ENCODE measurements at regions not wholly inside any gene's neighbourhood (a gene's known extent, or its start where the extent isn't known, plus 50 kb on each side); places are given as distances from the start of the nearest gene placed in this dataset.

DNA sequence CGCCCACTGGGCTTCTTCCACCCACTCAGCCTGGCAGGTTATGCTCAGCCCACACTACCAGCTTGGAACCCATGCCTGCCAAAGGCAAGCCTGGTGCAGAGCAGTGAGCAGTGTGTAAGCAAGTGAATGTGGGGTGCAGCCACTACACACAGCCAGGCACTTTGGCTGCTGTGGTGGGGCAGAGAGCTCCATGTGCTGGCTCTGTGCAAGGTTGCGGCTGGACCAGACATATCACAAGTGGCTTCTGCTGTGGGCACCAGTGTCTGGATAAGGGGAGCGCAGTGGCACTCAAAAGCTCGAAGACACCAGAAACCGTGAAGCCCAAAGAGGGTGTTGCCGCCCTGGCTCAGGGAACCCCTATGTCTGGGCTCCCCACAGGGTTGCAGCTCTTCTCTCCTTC lies 563.7 kb downstream of the SI start:
- TF ChIP-seq, protein P1, sequence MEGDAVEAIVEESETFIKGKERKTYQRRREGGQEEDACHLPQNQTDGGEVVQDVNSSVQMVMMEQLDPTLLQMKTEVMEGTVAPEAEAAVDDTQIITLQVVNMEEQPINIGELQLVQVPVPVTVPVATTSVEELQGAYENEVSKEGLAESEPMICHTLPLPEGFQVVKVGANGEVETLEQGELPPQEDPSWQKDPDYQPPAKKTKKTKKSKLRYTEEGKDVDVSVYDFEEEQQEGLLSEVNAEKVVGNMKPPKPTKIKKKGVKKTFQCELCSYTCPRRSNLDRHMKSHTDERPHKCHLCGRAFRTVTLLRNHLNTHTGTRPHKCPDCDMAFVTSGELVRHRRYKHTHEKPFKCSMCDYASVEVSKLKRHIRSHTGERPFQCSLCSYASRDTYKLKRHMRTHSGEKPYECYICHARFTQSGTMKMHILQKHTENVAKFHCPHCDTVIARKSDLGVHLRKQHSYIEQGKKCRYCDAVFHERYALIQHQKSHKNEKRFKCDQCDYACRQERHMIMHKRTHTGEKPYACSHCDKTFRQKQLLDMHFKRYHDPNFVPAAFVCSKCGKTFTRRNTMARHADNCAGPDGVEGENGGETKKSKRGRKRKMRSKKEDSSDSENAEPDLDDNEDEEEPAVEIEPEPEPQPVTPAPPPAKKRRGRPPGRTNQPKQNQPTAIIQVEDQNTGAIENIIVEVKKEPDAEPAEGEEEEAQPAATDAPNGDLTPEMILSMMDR (IDR thresholded peaks at IDR 0.05): no peak
- no peak for TF ChIP-seq EZH2 (IDR thresholded peaks at IDR 0.05; ENCODE audit: borderline replicate concordance, insufficient read depth, low read depth, low read length, poor library complexity, severe bottlenecking)

Data from B cell (primary cell).